Trophoblast cell (in vitro differentiated cells and primary cell): ENCODE measurements at regions not wholly inside any gene's neighbourhood (a gene's known extent, or its start where the extent isn't known, plus 50 kb on each side); places are given as distances from the start of the nearest gene placed in this dataset.

Experiments used
- DNase-seq, 2 donors: peaks; one replicate each; pipeline ENCODE4 v3.0.0-alpha.2; 2016
- H2AFZ ChIP-seq: 2 replicates; pipeline ENCODE4 v1.6.1; 2013; ENCODE audit warnings: low read length, moderate library complexity, mild to moderate bottlenecking; ENCODE audit not compliant: insufficient read depth, poor library complexity
- H2AK5ac ChIP-seq: 2 replicates; pipeline ENCODE4 v1.6.1; 2013; ENCODE audit warnings: mild to moderate bottlenecking, low read length
- H2BK120ac ChIP-seq: 2 replicates; pipeline ENCODE4 v1.6.1; 2013; ENCODE audit warnings: low read length, mild to moderate bottlenecking, moderate library complexity; ENCODE audit not compliant: insufficient read depth, poor library complexity
- H2BK12ac ChIP-seq: 2 replicates; pipeline ENCODE4 v1.6.1; 2013; ENCODE audit warnings: mild to moderate bottlenecking, low read length, moderate library complexity
- H2BK5ac ChIP-seq: 2 replicates; pipeline ENCODE4 v1.6.1; 2013; ENCODE audit warnings: low read length, low read depth, moderate library complexity, mild to moderate bottlenecking; ENCODE audit not compliant: poor library complexity
- H3K14ac ChIP-seq: 2 replicates; pipeline ENCODE4 v1.6.1; 2013; ENCODE audit warnings: mild to moderate bottlenecking, low read length
- H3K18ac ChIP-seq: 2 replicates; pipeline ENCODE4 v1.6.1; 2013; ENCODE audit warnings: mild to moderate bottlenecking, low read length
- H3K23ac ChIP-seq: 2 replicates; pipeline ENCODE4 v1.6.1; 2013; ENCODE audit warnings: low read length
- H3K27ac ChIP-seq: 2 replicates; pipeline ENCODE4 v1.5.1; 2013; ENCODE audit warnings: low read depth, mild to moderate bottlenecking, inconsistent platforms, low read length, moderate library complexity
- H3K27me3 ChIP-seq: 2 replicates; pipeline ENCODE4 v1.6.1; 2013; ENCODE audit warnings: inconsistent platforms, mild to moderate bottlenecking, low read length, moderate library complexity; ENCODE audit not compliant: insufficient read depth
- H3K36me3 ChIP-seq, 2 experiments: 1 replicate in 1 of 2; 2 replicates in 1 of 2; pipeline ENCODE4 v1.6.1; 2013; ENCODE audit warnings: low read length in 2 of 2, mild to moderate bottlenecking in 2 of 2, moderate library complexity in 1 of 2; ENCODE audit not compliant: insufficient read depth in 2 of 2, control insufficient read depth in 1 of 2
- H3K4ac ChIP-seq: 2 replicates; pipeline ENCODE4 v1.6.1; 2013; ENCODE audit warnings: low read depth, mild to moderate bottlenecking, low read length, moderate library complexity
- H3K4me1 ChIP-seq, 2 experiments: 1 replicate in 1 of 2; 2 replicates in 1 of 2; pipeline ENCODE4 v1.6.1; 2013; ENCODE audit warnings: low read length in 2 of 2, mild to moderate bottlenecking in 2 of 2, moderate library complexity in 1 of 2; ENCODE audit not compliant: insufficient read depth in 2 of 2, control insufficient read depth in 1 of 2
- H3K4me2 ChIP-seq: 2 replicates; pipeline ENCODE4 v1.6.1; 2013; ENCODE audit warnings: inconsistent platforms, mild to moderate bottlenecking, low read length, moderate library complexity
- H3K4me3 ChIP-seq: 2 replicates; pipeline ENCODE4 v1.5.1; 2013; ENCODE audit warnings: mild to moderate bottlenecking, low read depth, low read length, inconsistent platforms
- H3K79me1 ChIP-seq: one replicate; pipeline ENCODE4 v1.6.1; 2013; ENCODE audit warnings: low read length
- H3K79me2 ChIP-seq: 2 replicates; pipeline ENCODE4 v1.6.1; 2013; ENCODE audit warnings: low read length, mild to moderate bottlenecking; ENCODE audit not compliant: control insufficient read depth, insufficient read depth, poor library complexity
- H3K9ac ChIP-seq: 2 replicates; pipeline ENCODE4 v1.6.1; 2013; ENCODE audit warnings: mild to moderate bottlenecking, low read length
- H3K9me3 ChIP-seq: 2 replicates; pipeline ENCODE4 v1.6.1; 2013; ENCODE audit warnings: low read depth, mild to moderate bottlenecking, control low read depth, inconsistent platforms, low read length; ENCODE audit not compliant: insufficient read depth
- H4K12ac ChIP-seq: 2 replicates; pipeline ENCODE4 v1.6.1; 2013; ENCODE audit warnings: low read depth, mild to moderate bottlenecking, low read length, moderate library complexity
- H4K8ac ChIP-seq: 2 replicates; pipeline ENCODE4 v1.6.1; 2013; ENCODE audit warnings: low read depth, mild to moderate bottlenecking, low read length, moderate library complexity
- H4K91ac ChIP-seq: one replicate; pipeline ENCODE4 v1.6.1; 2013; ENCODE audit warnings: low read depth, mild to moderate bottlenecking, low read length, moderate library complexity
- WGBS: extraction: QIAGEN DNeasy Blood & Tissue Kit; methylation state at CpG from one replicate; pipeline ENCODE4 v1.1.7; 2013; ENCODE audit warnings: missing lambda C conversion rate; ENCODE audit not compliant: insufficient read length, insufficient coverage; ENCODE audit errors: extremely low coverage; 5-methylcytosine and 5-hydroxymethylcytosine counted together

DNA sequence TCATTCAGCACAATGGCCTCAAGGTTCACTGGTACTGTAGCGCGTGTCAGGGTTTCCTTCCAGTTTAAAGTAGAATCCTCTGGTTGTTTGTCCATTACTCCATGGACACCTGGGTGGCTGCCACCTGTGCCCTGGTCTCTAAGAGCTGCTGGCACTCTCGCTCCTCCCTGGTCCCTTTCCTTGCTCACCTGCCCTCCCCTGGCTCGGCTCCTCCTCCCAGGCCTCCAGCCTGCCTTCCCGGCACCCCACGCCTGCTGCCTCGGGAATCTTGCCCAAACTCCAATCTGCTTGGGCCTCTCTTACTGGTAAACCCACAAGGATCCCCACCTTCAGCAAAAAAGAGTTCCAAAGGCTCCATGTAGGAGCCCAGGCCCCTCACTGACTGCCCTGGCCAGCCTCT is 154.4 kb upstream of the DIO3 start:
- peak overlapping the region; percentile 12 for H2BK120ac ChIP-seq
- no peak for DNase-seq
- no peak overlapping the region for H3K9ac ChIP-seq
- no peak overlapping the region for H3K4ac ChIP-seq
- no CpG with 5 or more reads among the region's 7 CpGs for whole genome bisulfite sequencing
- H4K12ac ChIP-seq = no peak overlapping the region
- H3K4me3 ChIP-seq = no peak overlapping the region
- peak overlapping the region; percentile 37 for H2AK5ac ChIP-seq
- H3K4me2 ChIP-seq = no peak overlapping the region
- H3K27ac ChIP-seq = no peak overlapping the region
- no peak overlapping the region for H4K8ac ChIP-seq
- H3K23ac ChIP-seq = no peak overlapping the region
- no peaks in the 10 kb centered on the region for H3K27me3 ChIP-seq
- H3K79me1 ChIP-seq = no peaks in the 10 kb centered on the region
- H3K4me1 ChIP-seq = peaks cover 0 to 3% of the 10 kb centered on the region in 2 experiments
- no peak overlapping the region for H4K91ac ChIP-seq
- no peaks in the 10 kb centered on the region for H3K79me2 ChIP-seq
- H3K36me3 ChIP-seq = no peaks in the 10 kb centered on the region
- peak overlapping the region; percentile 19 for H2BK12ac ChIP-seq
- no peak overlapping the region for H3K14ac ChIP-seq
- H3K9me3 ChIP-seq = peaks cover 7% of the 10 kb centered on the region
- H2AFZ ChIP-seq = no peak overlapping the region
- H3K18ac ChIP-seq = no peak overlapping the region
- no peak overlapping the region for H2BK5ac ChIP-seq

DNA sequence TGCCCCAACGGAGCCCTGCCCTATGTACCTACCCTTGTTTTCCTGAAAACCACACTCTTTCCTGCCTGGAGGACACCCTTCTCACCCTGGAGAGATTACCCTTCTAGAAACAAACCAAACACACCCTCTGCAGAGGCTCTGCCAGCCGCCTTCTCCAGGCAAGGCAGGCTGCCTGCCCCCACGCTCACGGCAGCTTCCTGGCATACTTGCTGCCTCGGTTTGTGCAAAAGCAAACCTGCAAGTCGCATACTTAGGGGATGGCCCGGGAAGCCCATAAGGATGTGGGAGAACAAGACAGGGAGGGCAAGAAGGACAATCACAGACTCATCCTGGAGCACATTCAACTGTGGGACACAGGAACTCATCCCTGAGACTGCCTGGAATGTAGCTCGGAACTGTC is 154.0 kb upstream of the DIO3 start:
- DNase-seq = no peak
- Histone ChIP-seq H3K79me2 (no peaks in the 10 kb centered on the region), H3K14ac (no peak overlapping the region), H2BK12ac (peak overlapping the region; percentile 19), H2AK5ac (no peak overlapping the region), H2BK120ac (no peak overlapping the region), H3K4me3 (no peak overlapping the region), H3K9me3 (peaks cover 7% of the 10 kb centered on the region), H3K23ac (no peak overlapping the region), H3K27me3 (no peaks in the 10 kb centered on the region), H4K12ac (no peak overlapping the region), H4K8ac (no peak overlapping the region), H2AFZ (no peak overlapping the region), H3K27ac (no peak overlapping the region), H3K79me1 (no peaks in the 10 kb centered on the region), H3K4me1 (peaks cover 0 to 3% of the 10 kb centered on the region in 2 experiments), H3K9ac (no peak overlapping the region), H3K4ac (no peak overlapping the region), H3K36me3 (no peaks in the 10 kb centered on the region), H3K18ac (no peak overlapping the region), H4K91ac (no peak overlapping the region), H2BK5ac (no peak overlapping the region), H3K4me2 (no peak overlapping the region)
- WGBS = no CpG with 5 or more reads among the region's 8 CpGs

DNA sequence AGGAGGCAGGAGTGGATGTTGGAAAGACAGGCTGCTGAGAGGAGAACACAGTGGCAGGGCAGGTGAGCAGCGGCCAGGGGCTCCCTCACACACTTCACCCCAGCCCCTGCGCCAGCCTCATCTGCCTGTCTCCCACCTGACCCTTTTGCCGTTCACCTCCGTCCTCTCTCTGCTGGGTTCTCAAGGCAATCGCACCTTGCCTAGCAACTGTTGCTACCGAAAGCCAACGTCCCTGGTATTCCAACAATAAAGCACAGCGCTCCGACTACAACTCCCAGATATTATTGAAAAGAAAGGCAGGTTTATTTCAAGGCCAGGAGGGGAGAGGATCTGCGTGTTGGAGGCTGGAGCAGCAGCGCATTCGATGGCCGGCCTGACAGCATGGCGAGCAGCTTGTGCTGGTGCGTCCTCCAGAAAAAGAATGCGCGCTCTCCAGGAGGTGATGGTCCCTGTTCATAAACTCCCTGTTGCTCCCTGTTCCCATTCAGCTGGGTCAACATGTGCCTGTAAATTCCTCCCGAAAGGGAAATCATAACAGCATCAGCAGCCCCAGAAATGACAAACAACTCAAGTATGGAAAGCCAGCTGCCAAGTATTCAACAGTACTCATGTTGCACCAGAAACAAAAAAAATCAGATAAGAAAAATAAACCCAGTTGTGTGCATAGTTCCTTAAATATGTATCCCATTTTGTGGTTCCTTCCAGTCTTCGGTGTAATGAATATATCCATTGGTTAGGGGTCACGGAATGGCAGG is 153.0 kb upstream of the DIO3 start:
- H3K27ac ChIP-seq = no peak overlapping the region
- H2AFZ ChIP-seq = no peak overlapping the region
- H2AK5ac ChIP-seq = no peak overlapping the region
- H3K18ac ChIP-seq = no peak overlapping the region
- H3K27me3 ChIP-seq = no peaks in the 10 kb centered on the region
- no peak overlapping the region for H3K9ac ChIP-seq
- no peaks in the 10 kb centered on the region for H3K79me1 ChIP-seq
- H4K8ac ChIP-seq = no peak overlapping the region
- no peak overlapping the region for H4K12ac ChIP-seq
- H2BK5ac ChIP-seq = no peak overlapping the region
- H3K4me3 ChIP-seq = no peak overlapping the region
- H3K14ac ChIP-seq = no peak overlapping the region
- H3K9me3 ChIP-seq = peaks cover 5% of the 10 kb centered on the region
- H4K91ac ChIP-seq = no peak overlapping the region
- H3K4ac ChIP-seq = no peak overlapping the region
- no peak overlapping the region for H2BK120ac ChIP-seq
- no peaks in the 10 kb centered on the region for H3K79me2 ChIP-seq
- H2BK12ac ChIP-seq = no peak overlapping the region
- no peak overlapping the region for H3K4me2 ChIP-seq
- peak in 1 of 2 donors; percentile 21 for DNase-seq
- H3K4me1 ChIP-seq = peaks cover 0 to 3% of the 10 kb centered on the region in 2 experiments
- WGBS = no CpG with 5 or more reads among the region's 20 CpGs
- H3K23ac ChIP-seq = no peak overlapping the region
- H3K36me3 ChIP-seq = no peaks in the 10 kb centered on the region

DNA sequence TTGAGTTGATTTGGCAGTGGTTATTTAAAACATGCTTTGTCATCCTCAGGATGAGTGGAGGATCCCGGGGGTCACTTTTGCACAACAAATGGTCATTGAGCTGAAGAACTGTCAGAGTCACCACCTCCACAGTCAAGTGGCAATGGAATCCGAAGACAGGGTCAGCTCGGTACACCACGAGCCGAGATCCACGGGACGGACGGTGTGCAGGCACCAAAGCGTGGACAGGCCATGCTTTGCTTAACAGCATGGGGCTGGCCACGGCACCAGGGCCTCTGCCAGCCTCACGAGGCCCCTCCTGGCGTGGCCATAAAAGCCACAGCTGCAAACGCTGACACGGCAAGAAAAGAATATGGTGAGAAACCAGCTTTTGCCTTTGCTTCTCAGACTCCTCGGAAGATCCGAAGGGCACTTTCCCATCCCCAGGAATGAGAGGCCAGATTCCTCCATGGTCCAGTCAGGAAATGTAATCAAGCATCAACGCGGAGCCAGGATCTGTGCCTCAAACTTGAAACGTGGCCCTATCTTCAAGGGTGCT is 152.2 kb upstream of the DIO3 start:
- no peak for DNase-seq
- Histone ChIP-seq H4K8ac (no peak overlapping the region), H2AK5ac (no peak overlapping the region), H2BK120ac (no peak overlapping the region), H3K4me3 (no peak overlapping the region), H4K12ac (no peak overlapping the region), H3K79me1 (no peaks in the 10 kb centered on the region), H3K4ac (no peak overlapping the region), H3K23ac (no peak overlapping the region), H3K36me3 (no peaks in the 10 kb centered on the region), H2AFZ (no peak overlapping the region), H3K18ac (no peak overlapping the region), H3K4me1 (peaks cover 0 to 3% of the 10 kb centered on the region in 2 experiments), H3K79me2 (no peaks in the 10 kb centered on the region), H4K91ac (no peak overlapping the region), H2BK5ac (no peak overlapping the region), H3K27ac (no peak overlapping the region), H3K27me3 (no peaks in the 10 kb centered on the region), H3K4me2 (no peak overlapping the region), H2BK12ac (no peak overlapping the region), H3K9ac (no peak overlapping the region), H3K14ac (no peak overlapping the region), H3K9me3 (peaks cover 5% of the 10 kb centered on the region)
- WGBS = no CpG with 5 or more reads among the region's 19 CpGs
